HG02642 (cell line): ENCODE measurements at regions not wholly inside any gene's neighbourhood (a gene's known extent, or its start where the extent isn't known, plus 50 kb on each side); places are given as distances from the start of the nearest gene placed in this dataset.
"Not testable (repeated sequence)": the region's sequence is repeated elsewhere in the genome, so short reads cannot be mapped to it uniquely, and the experiment has no call there.

Experiments
- ATAC-seq: cut with Tn5 transposase; IDR thresholded peaks from one replicate; pipeline ENCODE4 v1.9.1; 2021; ENCODE audit warnings: mild to moderate bottlenecking; ENCODE audit not compliant: unreplicated experiment, poor library complexity

DNA sequence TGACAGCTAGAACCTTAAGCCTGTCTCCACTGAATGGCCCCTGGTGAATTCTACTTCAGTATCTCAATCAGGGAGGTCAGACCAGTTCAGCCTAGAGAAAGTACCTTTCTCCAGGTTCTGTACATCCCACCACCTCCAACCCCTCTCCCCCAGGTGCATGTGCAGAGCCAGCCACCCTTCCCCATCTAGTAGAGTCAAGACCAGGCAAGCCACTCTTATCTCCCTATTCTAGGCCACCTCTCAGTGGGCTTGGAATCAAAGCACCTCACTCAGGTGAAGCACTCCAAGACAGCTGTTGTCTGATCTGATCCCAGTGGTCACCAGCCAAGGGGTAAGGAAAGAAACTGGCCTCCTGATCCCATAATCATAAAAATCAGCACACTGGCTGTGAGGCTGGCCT lies 340.9 kb downstream of the BCL11B start:
- ATAC-seq = no peak

DNA sequence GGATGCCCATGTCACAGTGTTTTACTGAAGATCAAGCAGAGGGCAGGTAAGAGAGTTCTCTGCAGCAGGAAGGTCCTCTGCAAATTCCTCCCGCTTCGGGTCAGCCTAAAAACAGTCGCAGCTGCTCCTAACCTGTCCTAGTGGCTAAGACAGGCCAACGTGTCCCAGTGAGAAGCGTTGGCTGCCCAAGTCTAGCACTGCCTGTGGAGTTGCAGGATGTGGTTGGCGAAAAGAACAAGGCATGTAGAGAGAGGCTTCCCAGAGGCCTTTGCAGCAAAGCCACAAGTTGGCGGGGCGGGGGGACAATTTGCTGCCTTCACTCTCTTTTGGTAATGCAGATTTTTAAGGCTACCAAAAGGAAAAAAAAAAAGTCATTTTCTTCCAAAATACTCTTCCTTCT lies 340.1 kb downstream of the BCL11B start:
- ATAC-seq = no peak

DNA sequence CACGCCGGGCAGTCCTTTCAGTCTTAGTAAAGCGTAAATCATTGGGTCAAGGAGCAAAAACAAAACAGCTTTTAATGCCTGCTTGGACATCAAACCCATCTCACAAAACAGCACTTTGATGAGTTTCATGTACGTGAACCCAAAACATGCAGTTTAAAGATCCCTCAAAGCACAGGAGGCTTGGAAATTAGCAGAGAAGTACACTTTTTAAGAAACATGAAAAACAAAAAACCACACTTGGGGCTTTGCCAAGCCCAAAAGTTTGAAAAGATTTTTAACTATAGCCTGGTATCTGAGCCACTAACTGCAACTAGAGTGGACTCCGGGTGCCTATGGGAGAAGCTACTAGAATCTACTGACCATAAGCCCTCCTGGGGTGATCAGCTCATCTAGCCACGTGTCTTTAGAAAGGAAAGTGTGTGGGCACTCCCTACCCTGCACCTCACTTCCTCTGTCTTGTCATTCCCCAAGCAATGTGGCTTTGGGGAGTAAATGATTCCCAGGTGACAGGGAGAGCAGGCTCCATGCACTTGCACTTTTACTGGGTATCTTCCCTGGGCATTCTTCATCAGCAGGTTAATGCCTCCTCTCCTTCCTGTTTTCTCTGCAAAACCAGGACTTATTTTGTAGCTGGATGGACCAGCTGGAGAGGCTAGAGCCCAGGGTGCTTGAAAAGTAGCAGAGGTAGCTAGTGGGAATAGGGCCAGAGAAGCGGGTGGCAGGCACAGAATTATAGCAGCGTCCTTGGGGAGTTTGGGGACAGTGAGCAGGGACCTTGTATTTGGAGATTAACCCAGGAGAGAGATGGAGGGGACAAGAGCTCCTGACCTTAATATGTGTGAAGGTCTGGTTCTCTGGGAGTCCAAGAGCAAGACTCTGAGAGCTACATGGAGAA lies 339.3 kb downstream of the BCL11B start:
- no peak for ATAC-seq

DNA sequence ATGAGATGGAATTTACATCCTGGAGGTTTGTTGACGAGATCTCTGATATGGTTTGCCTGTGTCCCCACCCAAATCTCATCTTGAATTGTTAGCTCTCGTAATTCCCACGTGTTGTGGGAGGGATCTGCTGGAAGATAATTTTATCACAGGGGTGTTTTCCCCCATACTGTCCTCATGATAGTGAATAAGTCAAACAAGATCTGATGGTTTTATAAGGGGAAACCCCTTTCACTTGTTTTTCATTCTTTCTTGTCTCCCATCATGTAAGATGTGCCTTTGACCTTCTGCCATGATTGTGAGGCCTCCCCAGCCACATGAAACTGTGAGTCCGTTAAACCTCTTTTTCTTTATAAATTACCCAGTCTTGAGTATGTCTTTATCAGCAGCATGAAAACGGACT lies 337.4 kb downstream of the BCL11B start:
- ATAC-seq = not testable (repeated sequence)

DNA sequence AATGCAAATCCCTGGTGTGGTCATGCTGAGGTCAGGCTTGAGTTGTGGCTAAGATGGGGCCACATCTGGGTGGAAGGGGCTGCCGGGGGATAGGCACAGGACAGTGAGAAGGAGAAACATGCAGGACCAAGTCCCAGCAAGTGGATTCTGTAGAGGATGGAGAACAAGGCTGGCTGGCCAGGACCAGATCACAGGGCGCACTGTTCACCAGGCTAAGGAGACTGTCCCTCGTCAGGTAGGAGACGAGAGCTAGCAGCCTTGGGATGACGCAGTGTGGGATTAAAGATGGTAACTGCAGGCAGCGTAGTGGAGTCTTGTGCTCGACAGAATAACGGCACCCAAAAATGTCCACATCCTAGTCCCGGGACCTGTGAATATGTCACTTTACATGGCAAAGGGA lies 336.1 kb downstream of the BCL11B start:
- no peak for ATAC-seq

DNA sequence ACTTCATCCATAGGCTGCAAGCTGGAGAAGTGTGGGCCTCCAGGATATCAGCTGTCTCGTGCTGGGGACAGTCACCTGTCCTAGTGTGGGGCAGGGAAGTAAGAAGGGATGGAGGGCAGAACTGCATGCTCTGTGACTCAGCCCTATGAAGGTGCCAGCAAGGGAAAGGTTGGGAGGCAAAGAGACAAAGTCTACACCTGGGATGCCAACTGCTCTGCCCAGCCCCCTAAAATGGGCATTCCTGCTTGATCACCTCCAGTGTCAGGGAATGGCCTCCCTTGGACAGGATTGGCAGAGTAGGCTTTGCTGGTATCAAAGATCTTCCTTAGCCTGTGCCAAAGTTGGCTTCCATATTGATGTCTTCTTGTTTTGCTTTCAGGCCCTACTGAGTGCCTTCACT lies 335.0 kb downstream of the BCL11B start:
- no peak for ATAC-seq

DNA sequence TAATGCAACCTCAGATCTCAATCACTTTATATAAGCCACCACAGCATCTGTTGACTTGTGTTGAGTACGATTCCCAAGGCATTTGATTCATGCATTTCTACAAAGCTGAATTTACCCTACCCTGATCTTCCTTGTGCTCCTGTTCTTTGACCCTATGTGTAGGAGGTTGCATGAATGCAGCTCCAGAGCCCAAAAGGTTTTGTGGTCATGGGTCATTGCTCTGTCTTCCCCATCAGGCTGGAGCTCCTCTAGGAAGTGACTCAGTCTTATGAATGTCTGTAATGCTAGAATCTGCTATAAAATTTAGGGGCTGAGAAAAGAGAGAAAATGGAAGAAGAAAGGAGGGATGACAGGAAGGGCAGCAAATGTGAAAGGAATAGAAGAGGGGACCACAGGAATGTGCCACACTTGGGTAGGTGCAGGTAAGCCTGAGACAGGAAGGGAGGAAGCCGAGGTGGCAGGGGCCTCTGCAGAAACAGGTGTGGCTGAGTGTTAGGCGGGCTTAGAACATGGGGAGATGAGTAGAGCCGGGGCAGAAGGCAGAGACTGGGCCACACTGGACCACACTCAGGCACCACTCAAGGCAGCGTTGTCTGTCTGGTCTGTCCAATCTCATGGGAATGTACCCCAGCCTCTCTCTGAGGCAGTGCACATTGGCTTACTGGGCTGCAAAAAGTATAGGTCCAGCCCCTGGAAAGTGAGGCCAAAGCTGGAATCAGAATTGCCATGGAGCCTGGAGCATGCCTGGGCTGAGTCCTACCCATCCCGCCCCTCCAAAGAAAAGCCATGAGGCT lies 334.1 kb downstream of the BCL11B start:
- ATAC-seq = no peak

DNA sequence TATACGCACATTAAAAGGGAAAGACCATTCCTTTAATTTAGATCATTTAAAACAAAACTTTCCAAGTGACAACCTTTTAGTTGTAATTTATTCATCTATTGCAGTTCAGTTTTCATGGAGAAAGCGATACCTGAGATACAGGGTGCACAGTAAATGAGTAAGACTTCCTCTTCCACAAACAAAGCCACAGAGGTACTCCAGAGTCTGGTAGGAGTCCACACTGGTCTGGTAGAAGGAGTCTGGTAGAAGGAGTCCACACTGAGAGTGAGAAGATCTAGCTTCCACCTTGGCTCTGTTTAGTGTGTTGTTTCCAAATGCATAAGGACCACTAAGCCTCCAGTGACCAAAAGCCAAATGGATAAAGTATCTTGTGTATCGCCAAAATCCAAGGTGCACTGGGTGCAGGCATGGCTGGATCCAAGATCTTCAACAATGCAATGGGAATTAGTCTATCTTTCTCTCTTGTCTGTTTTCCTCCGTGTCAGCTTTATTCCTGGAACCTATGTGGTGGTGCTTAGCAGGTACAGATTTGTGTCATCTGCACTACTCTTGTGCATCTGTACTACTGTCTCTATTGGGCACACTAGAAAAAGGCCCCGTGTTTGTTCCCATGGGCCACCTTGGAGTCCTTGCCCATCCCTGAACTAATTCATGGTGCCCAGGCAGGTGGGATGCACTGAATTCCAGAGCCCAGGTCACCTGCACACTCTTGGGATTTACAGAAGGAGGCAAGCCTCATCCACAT lies 331.1 kb downstream of the BCL11B start:
- ATAC-seq = no peak

DNA sequence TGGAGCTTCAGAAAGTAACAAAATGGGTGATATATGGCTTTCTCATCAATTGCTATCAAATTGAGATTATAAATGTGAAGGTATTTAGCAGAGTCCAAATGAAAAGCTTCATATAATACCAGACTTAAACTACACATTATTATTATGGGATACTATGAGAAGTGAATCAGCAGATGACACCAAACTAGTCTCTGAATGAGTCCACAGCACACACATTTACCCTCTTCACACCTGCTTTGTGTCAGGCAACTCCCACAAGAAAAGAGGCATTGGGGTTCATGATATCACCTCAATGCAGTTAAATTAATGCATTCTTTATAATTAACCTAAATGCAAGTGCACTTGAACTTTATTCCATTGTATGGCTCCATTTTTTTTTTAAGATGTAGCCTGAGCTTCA lies 330.5 kb downstream of the BCL11B start:
- ATAC-seq = no peak

DNA sequence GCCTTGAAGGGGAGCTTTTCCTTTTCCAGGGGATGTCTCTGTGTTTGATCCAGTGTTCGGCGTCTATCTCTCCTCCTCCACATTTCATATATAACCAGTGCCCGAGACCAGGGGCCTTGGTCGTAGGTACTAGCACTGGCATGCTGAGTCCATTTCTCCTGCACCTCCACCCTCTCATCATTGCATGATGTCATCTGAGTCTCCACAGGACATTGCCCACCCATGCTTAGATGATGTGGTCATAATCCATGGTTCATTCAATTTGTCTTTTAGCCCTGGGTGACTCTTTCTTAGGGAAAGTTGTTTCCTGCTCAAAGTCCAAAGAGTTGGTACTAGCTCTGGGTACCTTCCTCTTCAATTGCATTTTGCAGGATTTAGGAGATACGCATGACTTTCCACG lies 328.1 kb downstream of the BCL11B start:
- ATAC-seq = no peak

DNA sequence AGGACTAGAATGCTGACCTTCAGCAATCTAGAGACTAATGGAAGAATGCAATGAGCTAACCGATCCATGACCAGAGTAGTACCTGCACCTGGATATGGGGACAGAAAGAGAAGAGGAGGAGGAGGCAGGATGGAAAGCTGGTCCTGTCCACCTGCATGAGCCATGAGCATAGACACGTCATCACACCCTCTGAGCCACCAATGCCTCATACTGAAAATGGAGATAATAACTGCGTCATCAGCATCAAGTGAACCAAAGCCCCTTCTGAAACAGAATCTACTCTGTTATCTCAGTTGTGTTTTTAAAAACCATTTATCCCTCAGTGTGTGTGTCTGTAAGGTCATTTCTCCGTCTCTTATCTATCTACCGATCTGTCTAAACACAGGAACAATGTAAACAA lies 327.0 kb downstream of the BCL11B start:
- no peak for ATAC-seq

DNA sequence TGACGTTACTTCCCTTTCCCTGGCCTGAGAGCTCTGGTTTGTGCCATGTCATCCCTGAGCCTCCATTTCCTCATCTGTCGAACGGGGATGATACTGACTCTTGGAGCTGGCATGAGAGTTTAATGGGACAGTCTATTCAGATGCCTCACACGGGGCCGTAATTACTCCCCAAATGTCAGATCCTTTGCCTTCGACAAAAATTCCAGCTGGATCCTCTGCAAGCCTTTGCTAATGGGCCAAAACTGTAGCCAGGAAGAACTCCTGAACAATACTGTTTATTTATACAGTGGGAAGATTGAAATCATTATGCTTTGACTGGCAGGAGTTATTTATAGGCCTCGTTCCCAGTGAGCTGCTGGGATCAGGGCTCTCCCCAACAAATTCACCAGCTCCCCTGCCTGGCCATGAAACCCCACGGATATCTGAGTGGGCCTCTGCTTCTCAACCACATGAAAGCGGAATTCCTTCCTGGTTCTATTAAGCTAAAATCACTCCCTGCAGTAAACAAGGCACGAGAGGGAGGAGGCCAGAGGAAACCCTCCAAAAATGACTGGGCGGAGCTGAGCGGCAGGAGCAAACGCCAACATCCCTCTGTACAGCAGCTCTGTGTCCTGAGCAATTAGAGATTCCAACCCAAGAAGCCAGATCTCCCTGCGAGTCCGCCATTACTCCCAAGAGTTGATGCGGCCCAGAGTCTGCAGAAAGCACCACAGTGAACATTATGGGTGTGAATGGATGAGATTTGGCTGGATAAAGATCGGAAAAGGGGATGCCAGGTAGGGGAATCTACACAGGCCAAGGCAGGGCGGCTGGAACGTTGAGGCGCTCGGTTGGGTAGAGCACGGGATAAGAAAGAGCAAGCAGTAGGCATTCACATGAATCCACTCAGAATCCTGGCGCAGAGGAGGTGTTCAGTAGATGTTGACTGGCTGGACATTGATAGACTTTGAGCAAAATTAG lies 326.1 kb downstream of the BCL11B start:
- no peak for ATAC-seq

DNA sequence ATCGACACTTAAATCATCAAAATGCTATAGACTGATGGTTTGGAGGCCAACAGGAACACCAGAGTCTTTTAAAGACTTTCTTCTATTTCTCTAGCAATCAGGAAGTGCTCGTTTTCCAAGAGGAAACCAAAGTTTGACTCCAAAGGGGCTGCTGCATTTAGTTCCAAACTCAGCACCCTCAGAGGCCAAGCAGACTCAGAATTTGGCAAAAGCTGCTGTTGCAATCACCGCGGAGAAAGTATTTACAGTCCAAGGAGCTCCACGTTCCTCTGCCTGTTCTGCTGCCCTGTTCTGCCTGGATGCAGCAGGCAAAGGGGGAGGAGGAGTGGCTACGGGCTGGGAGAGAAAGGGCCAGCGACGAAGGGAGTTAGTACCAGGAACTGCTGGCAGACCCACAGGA lies 325.1 kb downstream of the BCL11B start:
- no peak for ATAC-seq

DNA sequence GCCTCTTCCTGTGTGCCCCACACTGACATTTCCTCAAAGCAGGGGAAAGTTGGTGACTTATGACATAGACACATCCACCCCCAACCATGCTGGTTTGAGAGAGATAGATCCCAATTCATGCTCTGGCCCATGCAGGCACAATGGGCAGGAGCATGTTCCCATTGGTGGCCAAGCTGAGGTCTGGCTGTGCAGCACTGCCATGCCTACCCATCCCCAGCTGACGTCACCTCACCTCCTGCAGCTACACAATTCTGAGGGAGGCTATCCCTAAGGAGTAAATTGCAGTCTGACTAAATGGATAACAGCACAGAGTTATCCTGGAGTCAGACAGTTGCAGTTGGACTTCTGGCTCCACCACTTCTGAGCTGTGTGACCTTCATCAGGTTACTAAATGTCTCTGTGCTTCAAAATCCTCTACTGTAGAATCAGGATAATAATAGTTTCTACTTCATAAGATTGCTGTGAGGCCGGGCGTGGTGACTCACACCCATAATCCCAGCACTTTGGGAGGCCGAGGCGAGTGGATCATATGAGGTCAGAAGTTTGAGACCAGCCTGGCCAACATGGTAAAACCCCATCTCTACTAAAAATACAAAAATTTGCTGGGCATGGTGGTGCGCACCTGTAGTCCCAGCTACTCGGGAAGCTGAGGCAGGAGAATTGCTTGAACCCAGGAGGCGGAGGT lies 323.9 kb downstream of the BCL11B start:
- ATAC-seq = no peak

DNA sequence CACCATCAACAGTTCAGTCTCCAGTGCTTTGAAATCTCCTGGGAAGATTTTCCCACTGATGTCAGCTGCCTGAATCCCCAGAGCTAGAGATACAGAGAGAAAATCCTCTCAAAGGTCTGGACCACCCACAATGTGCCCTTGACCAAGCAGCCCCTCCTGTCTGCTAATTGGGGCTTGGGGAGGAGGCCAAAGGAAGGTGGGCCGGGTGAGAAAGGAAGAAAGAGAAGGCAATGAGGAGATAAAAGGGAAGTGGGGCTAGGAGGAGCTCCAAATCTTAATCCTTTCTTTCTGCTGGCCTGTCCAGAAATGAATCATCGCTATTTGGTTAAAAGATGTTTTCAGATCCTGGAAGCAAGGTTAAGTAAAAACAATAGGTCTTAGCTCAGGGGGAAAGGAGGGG lies 322.9 kb downstream of the BCL11B start:
- ATAC-seq = no peak

DNA sequence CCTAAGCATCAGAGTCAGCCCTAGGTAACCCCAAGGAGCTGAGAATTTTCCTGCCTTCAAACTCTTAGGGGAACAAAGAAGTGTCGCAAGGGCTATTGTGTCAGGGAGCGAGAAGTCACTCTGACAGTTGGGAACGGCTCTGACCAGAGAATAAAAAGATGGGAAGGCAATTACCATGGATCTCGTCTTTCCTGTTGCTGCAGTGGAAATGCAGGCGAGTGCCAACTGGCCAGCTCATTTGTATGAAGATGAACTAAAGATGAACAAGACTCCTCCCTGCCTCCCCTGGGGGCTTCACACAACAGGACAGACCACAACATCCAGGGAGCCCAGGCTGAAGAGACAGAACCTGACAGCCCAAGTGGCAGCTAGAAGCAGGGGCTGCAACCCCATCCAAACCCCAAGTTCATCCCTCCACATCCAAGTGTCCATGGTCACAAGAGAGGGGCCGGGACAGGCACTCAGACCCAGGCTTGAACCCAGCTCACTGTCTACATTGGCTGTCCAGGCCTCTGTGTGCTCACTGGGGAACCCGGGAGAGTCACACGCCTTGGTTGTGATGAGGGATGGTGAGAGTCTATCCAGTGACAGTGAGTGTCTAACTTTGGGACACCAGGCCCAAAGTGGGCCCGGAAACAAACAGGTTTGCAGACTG lies 322.4 kb downstream of the BCL11B start:
- ATAC-seq = no peak

DNA sequence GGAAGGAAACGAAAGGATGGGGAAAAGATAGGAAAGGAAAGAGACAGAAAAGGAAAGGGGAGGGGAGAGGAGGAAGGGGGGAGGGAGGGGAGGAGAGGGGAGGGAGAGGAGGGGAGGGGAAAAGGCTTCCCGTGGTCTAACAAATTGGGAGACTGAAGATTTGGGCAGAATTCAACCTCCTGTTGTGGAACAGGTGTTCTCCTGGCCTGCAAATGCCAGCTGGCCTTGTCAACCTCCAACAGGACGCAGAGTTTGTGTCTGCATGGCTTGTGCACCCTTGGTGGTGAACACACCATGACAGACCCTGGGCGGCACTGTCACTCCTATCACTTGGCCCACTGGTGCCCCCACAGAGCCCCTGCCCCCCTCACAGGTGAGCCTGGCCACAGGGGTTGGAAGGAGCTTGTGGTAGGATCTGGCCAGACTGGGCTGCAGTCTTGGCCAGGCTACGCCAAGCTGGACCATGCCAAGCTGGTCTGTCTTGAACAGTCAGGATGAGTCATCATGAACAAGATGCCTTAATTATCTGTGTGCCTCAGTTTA lies 321.6 kb downstream of the BCL11B start:
- ATAC-seq = no peak

DNA sequence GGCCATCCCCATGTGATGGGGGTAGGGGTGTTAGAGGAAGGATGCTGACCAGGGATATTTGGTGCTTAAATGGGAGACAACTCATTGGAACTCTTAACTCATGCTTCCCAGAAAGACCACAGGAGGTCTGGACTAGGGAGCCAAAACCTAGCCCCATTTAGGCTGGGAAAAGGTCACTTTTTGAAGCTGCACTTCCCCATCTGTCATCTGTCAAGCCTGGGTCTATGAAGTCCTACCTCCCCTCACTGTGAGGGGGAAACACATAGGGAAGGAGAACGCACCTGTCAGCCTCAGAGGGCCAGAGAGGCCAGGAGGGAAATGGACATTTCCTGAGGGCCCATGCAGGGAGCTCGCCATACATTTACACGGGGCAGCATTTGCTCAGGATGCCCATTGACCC lies 321.0 kb downstream of the BCL11B start:
- no peak for ATAC-seq
